Neuronal stem cell (in vitro differentiated cells): ENCODE measurements at regions not wholly inside any gene's neighbourhood (a gene's known extent, or its start where the extent isn't known, plus 50 kb on each side); places are given as distances from the start of the nearest gene placed in this dataset. TPM values are rescaled to one million over a fixed set of nuclear protein-coding genes. Genes with fewer than 3 reads are reported as not detected.

Source experiments
- DNase-seq: peaks from one replicate; pipeline ENCODE4 v3.0.0-alpha.2; 2013; ENCODE audit warnings: low spot score
- H2AFZ ChIP-seq: one replicate; pipeline ENCODE4 v1.6.1; 2013; ENCODE audit warnings: mild to moderate bottlenecking, low read length, inconsistent platforms
- H2AK5ac ChIP-seq: 2 replicates; pipeline ENCODE4 v1.6.1; 2013; ENCODE audit warnings: low read depth, mild to moderate bottlenecking, inconsistent platforms, low read length, moderate library complexity, mixed read lengths
- H2BK120ac ChIP-seq: 2 replicates; pipeline ENCODE4 v1.6.1; 2013; ENCODE audit warnings: low read depth, mild to moderate bottlenecking, inconsistent platforms, low read length, moderate library complexity, mixed read lengths
- H2BK12ac ChIP-seq: one replicate; pipeline ENCODE4 v1.6.1; 2013; ENCODE audit warnings: low read length, inconsistent platforms
- H2BK15ac ChIP-seq: 2 replicates; pipeline ENCODE4 v1.6.1; 2013; ENCODE audit warnings: mild to moderate bottlenecking, low read length, inconsistent platforms, mixed read lengths
- H2BK5ac ChIP-seq: one replicate; pipeline ENCODE4 v1.6.1; 2013; ENCODE audit warnings: inconsistent platforms, mild to moderate bottlenecking, low read length, moderate library complexity
- H3K14ac ChIP-seq: one replicate; pipeline ENCODE4 v1.6.1; 2013; ENCODE audit warnings: low read length, inconsistent platforms
- H3K18ac ChIP-seq: 2 replicates; pipeline ENCODE4 v1.6.1; 2013; ENCODE audit warnings: low read length, inconsistent platforms
- H3K23ac ChIP-seq: 2 replicates; pipeline ENCODE4 v1.6.1; 2013; ENCODE audit warnings: low read depth, mild to moderate bottlenecking, mixed read lengths, low read length, inconsistent platforms; ENCODE audit not compliant: poor library complexity
- H3K27ac ChIP-seq: replicated peaks from 3 replicates; pipeline ENCODE4 v1.5.1; 2013; ENCODE audit warnings: low read length, inconsistent platforms
- H3K27me3 ChIP-seq, 3 experiments: 2 replicates each; pipeline ENCODE4 v1.6.1; 2013; ENCODE audit warnings: low read length in 3 of 3, mild to moderate bottlenecking in 2 of 3, inconsistent platforms in 1 of 3, low read depth in 1 of 3, mixed read lengths in 1 of 3, moderate library complexity in 1 of 3; ENCODE audit not compliant: control insufficient read depth in 3 of 3, insufficient read depth in 3 of 3
- H3K36me3 ChIP-seq, 2 donors: replicated peaks in 1 of 2; 2 replicates each; pipeline ENCODE4 v1.6.1; 2013; ENCODE audit warnings: low read length in 2 of 2; ENCODE audit not compliant: control insufficient read depth in 2 of 2, insufficient read depth in 2 of 2
- H3K4ac ChIP-seq: 2 replicates; pipeline ENCODE4 v1.6.1; 2013; ENCODE audit warnings: inconsistent platforms, mild to moderate bottlenecking, low read length, moderate library complexity
- H3K4me1 ChIP-seq, 2 donors: 1 replicate in 1 of 2; 2 replicates in 1 of 2; pipeline ENCODE4 v1.6.1; 2013; ENCODE audit warnings: low read length in 2 of 2, low read depth in 1 of 2; ENCODE audit not compliant: control insufficient read depth in 2 of 2, insufficient read depth in 1 of 2
- H3K4me2 ChIP-seq: one replicate; pipeline ENCODE4 v1.6.1; 2013; ENCODE audit warnings: mild to moderate bottlenecking, low read length, inconsistent platforms; ENCODE audit not compliant: insufficient read depth, poor library complexity, severe bottlenecking
- H3K4me3 ChIP-seq, 2 donors: 2 replicates each; pipeline ENCODE4 v1.5.1; 2013; ENCODE audit warnings: low read length in 2 of 2, mild to moderate bottlenecking in 2 of 2, inconsistent platforms in 1 of 2, moderate library complexity in 1 of 2
- H3K79me1 ChIP-seq: one replicate; pipeline ENCODE4 v1.6.1; 2013; ENCODE audit warnings: low read depth, mild to moderate bottlenecking, inconsistent platforms, low read length, moderate library complexity
- H3K9ac ChIP-seq: one replicate; pipeline ENCODE4 v1.6.1; 2013; ENCODE audit warnings: mild to moderate bottlenecking, low read depth, low read length, inconsistent platforms; ENCODE audit not compliant: poor library complexity
- H3K9me3 ChIP-seq, 2 donors: replicated peaks in 1 of 2; 2 replicates each; pipeline versions ENCODE3 to v1.6.1; 2013; ENCODE audit warnings: low read length in 2 of 2, mild to moderate bottlenecking in 2 of 2, inconsistent platforms in 1 of 2, low read depth in 1 of 2, mixed read lengths in 1 of 2, moderate library complexity in 1 of 2; ENCODE audit not compliant: control insufficient read depth in 2 of 2, insufficient read depth in 1 of 2
- H4K8ac ChIP-seq: one replicate; pipeline ENCODE4 v1.6.1; 2013; ENCODE audit warnings: low read depth, mild to moderate bottlenecking, inconsistent platforms, low read length, moderate library complexity
- H4K91ac ChIP-seq: one replicate; pipeline ENCODE4 v1.6.1; 2013; ENCODE audit warnings: low read length, low read depth, mild to moderate bottlenecking, inconsistent platforms; ENCODE audit not compliant: poor library complexity
- WGBS, 2 donors: extraction: QIAGEN DNeasy Blood & Tissue Kit; methylation state at CpG; one replicate each; pipeline ENCODE4 v1.1.7; 2013; ENCODE audit warnings: missing lambda C conversion rate in 2 of 2, mixed read lengths in 1 of 2; ENCODE audit not compliant: insufficient read length in 2 of 2, insufficient replicate concordance in 1 of 2; ENCODE audit errors: extremely low coverage in 2 of 2; 5-methylcytosine and 5-hydroxymethylcytosine counted together
- small RNA-seq: library from polyadenylated mRNA; stranded (forward); fragments of <200 nt; extraction: miRNeasy Mini kit (QIAGEN cat#:217004); gene quantifications from one replicate; pipeline ENCODE3, GENCODE V24; 2013; ENCODE audit not compliant: insufficient read depth

- no peak overlapping the region for H3K4me3 ChIP-seq
- H3K9me3 ChIP-seq = no peaks in the 10 kb centered on the region
- no peak overlapping the region for H3K9ac ChIP-seq
- no peak overlapping the region for H2BK12ac ChIP-seq
- no peak overlapping the region for H2BK15ac ChIP-seq
- no peak for DNase-seq
- no peak overlapping the region for H3K18ac ChIP-seq
- no peak overlapping the region for H3K4me2 ChIP-seq
- H3K27me3 ChIP-seq = no peaks in the 10 kb centered on the region
- no peak overlapping the region for H3K4ac ChIP-seq
- no peaks in the 10 kb centered on the region for H3K79me1 ChIP-seq
- H2BK120ac ChIP-seq = no peak overlapping the region
- H2BK5ac ChIP-seq = no peak overlapping the region
- H4K8ac ChIP-seq = no peak overlapping the region
- H3K23ac ChIP-seq = no peak overlapping the region
- WGBS, 2 donors = no CpG with 5 or more reads among the region's 6 CpGs
- H3K36me3 ChIP-seq = no peaks in the 10 kb centered on the region
- no peak overlapping the region for H3K14ac ChIP-seq
- no peak overlapping the region for H2AFZ ChIP-seq
- H4K91ac ChIP-seq = no peak overlapping the region
- H3K4me1 ChIP-seq = peaks cover 0 to 4% of the 10 kb centered on the region in 2 donors
- no peak overlapping the region for H3K27ac ChIP-seq
- no peak overlapping the region for H2AK5ac ChIP-seq
Observed at GRCh38 chr6:148289153-148289552, 53.5 kb upstream of the SASH1 start.

GRCh38 chr6:148291876-148292275 is 50.8 kb upstream of the SASH1 start:
- H3K27me3 ChIP-seq = no peaks in the 10 kb centered on the region
- H3K79me1 ChIP-seq = no peaks in the 10 kb centered on the region
- H3K4me3 ChIP-seq = no peak overlapping the region
- H3K23ac ChIP-seq = no peak overlapping the region
- no peak overlapping the region for H3K4me2 ChIP-seq
- H2BK12ac ChIP-seq = no peak overlapping the region
- H4K91ac ChIP-seq = no peak overlapping the region
- no peak overlapping the region for H2BK15ac ChIP-seq
- H2BK5ac ChIP-seq = no peak overlapping the region
- no peak overlapping the region for H3K18ac ChIP-seq
- no peak for DNase-seq
- WGBS, 2 donors = no CpG with 5 or more reads among the region's 1 CpG
- H3K27ac ChIP-seq = no peak overlapping the region
- no peak overlapping the region for H3K14ac ChIP-seq
- peaks cover 6 to 9% of the 10 kb centered on the region in 2 donors for H3K4me1 ChIP-seq
- H2BK120ac ChIP-seq = no peak overlapping the region
- H2AK5ac ChIP-seq = no peak overlapping the region
- H3K9me3 ChIP-seq = no peaks in the 10 kb centered on the region
- H2AFZ ChIP-seq = no peak overlapping the region
- H3K9ac ChIP-seq = no peak overlapping the region
- no peak overlapping the region for H4K8ac ChIP-seq
- H3K36me3 ChIP-seq = no peaks in the 10 kb centered on the region
- no peak overlapping the region for H3K4ac ChIP-seq

Small RNA genes in the stretch of these regions (small RNA-seq; reads per million reads assigned to genes)
- gene RNU6-1222P = not detected
